ENCODE measurements at regions not wholly inside any gene's neighbourhood (a gene's known extent, or its start where the extent isn't known, plus 50 kb on each side); places are given as distances from the start of the nearest gene placed in this dataset.
"Not testable (repeated sequence)": the region's sequence is repeated elsewhere in the genome, so short reads cannot be mapped to it uniquely, and the experiment has no call there.

DNA sequence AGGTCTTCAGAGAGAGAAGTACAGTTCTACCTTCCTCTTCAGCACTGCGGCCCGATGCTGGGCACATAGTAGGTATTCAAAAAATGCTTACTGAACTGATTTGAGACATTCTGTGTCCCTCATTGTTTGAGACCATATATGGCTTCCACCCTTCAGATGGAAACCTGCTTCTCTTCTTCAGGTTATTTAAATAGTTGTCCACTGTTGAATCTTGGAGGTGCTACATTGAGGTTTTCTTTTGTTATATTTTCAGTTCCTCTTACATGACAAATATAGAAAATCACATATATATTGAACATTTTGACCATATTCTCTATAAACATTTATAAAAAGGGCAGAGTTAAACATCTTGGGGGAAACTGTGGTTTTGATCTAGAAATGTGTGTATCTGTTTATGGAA lies 200.2 kb upstream of the LRRC3B start:
- no peak for DNase-seq

- no peak for DNase-seq
Observed at GRCh38 chr3:26425076-26425475, 197.5 kb upstream of the LRRC3B start.

DNA sequence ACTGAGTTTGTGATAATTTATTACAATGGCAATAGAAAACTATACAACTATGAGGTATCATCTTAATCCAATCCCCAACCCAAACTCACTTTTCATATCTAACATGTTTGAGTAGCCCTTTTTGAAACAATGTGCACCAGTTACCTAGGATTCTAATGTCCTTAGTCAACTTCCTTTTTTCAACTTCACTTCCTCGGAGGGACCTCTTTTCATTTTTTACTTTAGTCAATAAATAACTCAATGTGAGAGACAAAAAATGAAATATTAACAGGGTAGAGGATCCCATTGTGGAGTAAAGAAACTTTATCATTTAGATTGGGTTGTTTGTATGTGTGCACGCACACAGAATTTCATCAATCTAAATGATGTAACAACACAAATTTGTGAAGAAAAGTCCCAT lies 193.6 kb upstream of the LRRC3B start:
- no peak for DNase-seq

DNA sequence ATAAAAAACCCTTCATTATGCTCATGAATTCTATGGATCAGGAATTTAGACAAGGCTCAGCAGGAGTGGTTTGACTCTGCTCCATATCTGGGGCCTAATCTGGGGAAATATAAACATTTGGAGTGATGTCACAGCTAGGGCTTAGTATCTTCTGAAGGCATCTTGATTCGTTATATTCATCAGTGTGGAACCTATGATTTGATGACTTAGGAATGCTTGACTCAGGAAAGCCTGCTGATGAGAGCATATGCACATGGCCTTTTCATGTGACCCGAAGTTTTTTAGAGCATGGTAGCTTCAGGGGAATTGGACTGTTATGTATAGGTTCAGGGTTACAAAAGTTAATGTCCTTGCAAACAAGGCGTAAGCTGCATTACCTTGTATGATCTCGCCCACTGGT lies 184.9 kb upstream of the LRRC3B start:
- DNase-seq = no peak

GRCh38 chr3:26438325-26438940 lies 184.1 kb upstream of the LRRC3B start:
- DNase-seq = no peak

GRCh38 chr3:26438981-26439884 lies 183.3 kb upstream of the LRRC3B start:
- DNase-seq = no peak

- DNase-seq = no peak
Observed at GRCh38 chr3:26449996-26450395, 172.6 kb upstream of the LRRC3B start.

- no peak for DNase-seq
Observed at GRCh38 chr3:26452363-26452762, 170.2 kb upstream of the LRRC3B start.

- DNase-seq = no peak
Observed at GRCh38 chr3:26460985-26461384, 161.6 kb upstream of the LRRC3B start.

DNA sequence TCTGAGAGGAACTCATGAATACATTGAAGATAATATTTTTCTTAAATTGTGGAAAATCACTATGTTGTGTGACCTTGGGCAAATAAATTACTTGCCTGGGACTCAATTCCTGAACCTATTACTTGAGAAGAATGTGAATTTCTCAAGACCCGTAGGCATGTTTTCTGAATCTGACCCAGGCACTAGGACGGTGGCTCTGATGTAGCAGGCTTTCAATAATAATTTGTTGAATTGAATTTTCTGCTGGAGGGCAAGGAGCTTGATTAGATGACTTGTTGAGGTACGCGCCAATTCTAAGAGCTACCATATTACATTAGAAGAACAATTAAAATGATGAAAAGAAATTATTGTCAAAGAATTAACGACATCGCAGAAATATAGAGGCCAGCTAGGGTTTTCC lies 150.2 kb upstream of the LRRC3B start:
- no peak for DNase-seq

DNA sequence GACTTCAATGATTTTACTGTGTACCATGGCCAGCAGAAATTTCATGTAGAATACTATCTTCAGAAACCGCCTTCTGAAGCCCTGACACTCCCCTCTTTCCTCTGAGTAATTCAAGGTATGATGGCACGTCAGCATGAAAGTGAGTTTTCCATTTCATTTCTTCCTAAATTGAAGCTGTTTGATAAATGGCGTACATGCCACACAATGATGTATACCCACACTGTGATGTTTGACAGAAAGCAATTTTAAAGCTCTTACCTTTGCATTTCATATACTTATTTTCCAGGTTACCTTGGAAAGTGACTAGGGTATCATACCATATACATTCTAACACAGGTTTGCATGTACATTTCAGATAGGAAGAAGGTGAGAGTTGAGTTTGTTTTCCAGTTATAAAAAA lies 147.9 kb upstream of the LRRC3B start:
- DNase-seq = no peak

- DNase-seq = no peak
Observed at GRCh38 chr3:26480377-26480776, 142.2 kb upstream of the LRRC3B start.

GRCh38 chr3:26484140-26484539 lies 138.4 kb upstream of the LRRC3B start:
- no peak for DNase-seq

DNA sequence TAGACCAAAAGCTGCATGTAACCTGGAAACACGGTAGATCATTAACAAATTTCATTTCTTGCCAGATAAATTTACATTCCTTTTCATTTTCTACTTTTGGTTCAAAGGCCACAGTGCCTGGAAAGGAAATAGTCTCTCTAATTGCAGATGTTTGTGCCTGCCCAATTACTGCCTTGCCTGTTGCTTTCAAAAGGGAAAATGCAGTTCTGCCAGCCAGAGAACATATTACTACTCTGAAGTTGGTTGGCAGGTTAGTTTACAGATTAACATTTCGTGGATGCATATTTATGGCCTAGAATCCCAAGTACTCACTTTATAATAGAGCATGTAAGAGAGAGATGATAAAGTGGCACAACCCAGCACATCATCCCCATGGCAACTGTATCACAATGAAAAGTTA lies 124.3 kb upstream of the LRRC3B start:
- no peak for DNase-seq

DNA sequence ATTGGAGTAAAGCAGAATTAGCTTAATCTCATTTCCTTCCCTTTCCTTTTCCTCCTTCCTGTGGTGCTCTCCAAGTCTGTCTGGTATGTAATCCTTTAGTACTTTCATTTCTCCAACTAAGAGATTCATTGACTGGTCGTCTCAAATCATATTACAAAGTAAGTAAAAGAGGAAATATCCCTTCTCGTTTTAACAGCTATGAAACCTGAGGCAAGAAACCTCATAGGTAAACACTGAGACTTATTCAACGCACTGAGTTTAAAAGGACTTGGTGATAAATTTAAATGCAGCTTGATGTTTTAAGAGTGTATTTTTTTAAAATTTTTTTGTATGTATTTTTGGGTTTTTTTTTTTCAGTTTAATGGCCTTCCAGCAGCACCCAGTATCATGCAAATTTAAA lies 117.2 kb upstream of the LRRC3B start:
- DNase-seq = no peak

DNA sequence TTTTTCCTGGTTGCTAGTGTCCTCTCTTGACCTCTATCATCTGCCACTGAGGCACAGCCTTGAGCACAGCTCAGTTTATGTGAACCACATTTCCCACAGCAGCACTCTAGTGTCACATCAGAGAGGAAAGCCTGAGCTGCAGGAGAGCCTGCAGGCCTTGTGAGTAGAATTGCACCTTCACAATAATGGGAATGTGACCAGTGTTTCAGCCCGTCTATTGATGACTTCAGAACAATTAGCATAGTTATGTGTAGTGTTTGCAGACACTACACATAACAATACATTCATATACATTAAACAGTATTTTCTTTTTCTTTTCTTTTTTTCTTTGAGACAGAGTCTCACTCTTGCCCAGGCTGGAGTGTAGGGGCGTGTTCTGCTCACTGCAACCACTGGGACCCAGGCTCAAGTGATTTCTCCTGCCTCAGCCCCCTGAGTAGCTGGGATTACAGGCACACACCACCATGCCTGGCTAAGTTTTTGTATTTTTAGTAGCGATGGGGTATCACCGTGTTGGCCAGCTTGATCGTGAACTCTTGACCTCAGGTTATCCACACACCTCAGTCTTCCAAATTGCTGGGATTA lies 108.0 kb upstream of the LRRC3B start:
- DNase-seq = not testable (repeated sequence)

DNA sequence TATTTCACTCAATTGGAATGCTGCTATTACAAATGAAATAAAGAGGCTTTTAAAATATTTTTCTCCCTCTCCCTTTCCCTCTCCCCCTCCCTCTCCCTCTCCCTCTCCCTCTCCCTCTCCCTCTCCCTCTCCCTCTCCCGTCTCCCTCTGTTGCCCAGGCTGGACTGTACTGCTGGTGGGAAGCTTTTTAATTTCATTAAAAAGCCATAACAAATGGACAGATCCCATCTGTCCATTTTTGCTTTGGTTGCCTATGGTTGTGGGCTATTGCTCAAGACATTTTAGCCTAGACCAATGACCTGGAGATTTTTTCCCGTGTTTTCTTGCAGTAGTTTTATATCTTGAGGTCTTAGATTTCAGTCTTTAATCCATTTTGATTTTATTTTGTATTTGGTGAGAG lies 107.2 kb upstream of the LRRC3B start:
- DNase-seq = no peak

- no peak for DNase-seq
Observed at GRCh38 chr3:26521261-26521660, 101.3 kb upstream of the LRRC3B start.

DNA sequence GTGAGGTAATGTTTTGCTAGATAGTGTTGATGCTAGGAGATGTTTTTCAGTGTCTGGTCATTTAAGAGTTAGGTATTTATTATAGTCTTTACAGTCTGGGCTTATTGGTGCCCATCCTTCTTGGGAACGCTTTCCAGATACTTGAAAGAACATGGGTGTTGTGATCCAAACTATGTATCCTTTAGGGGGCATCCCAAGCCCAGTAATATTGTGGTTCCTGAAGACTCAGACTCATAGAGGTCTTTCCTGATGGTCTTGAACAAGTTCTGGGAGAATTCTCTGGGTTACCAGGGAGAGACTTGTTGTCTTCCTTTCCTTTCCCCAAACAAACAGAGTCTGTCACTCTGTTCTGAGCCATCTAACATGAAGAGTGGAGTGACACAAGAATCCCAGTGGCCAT lies 99.7 kb upstream of the LRRC3B start:
- DNase-seq = no peak

- no peak for DNase-seq
Observed at GRCh38 chr3:26525013-26525412, 97.6 kb upstream of the LRRC3B start.

- no peak for DNase-seq
Observed at GRCh38 chr3:26535151-26535550, 87.4 kb upstream of the LRRC3B start.

DNA sequence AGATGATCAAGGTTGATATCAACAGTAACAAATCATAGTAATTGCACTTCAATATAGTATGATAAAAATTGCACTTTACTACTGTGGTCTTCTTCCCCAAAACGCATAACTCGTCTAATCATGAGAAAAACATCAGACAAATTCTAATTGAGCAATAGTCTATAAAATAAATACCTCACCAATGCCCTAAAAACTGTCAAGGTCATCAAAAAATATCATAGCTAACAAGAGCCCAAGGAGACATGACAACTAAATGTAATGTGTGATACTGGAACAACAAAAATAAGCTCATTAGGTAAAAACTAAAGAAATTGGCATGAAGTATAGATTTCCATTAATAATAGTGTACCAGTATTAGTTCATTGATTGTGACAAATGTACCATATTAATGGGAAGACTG lies 85.6 kb upstream of the LRRC3B start:
- DNase-seq = no peak

DNA sequence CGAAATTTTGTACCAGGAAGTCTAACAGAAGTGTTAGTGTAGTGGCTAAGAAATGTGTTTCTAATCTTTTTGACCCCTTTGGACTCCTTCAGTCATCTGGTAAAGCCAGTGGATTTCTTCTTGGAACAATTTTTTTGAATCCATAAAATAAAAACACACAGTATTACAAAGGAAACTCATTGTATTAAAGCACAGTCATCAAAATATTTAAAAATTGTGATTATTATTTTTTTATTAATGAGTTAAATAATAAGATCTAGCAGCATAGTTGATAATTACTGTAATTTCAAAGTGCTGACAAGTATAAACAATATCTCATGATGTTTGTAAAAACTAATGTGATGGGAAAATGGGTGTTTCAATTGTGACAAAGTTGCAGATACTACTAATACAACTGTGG lies 72.2 kb upstream of the LRRC3B start:
- no peak for DNase-seq

- DNase-seq = no peak
Observed at GRCh38 chr3:26556637-26557036, 65.9 kb upstream of the LRRC3B start.
